Suprapubic skin (tissue), 4 donors: ENCODE measurements at regions not wholly inside any gene's neighbourhood (a gene's known extent, or its start where the extent isn't known, plus 50 kb on each side); places are given as distances from the start of the nearest gene placed in this dataset.

ENCODE experiments used
- DNase-seq, 2 donors: peaks; one replicate each; pipeline ENCODE4 v3.0.0-alpha.2; 2019; ENCODE audit warnings: low spot score in 2 of 2
- H3K27ac ChIP-seq: fragments of 200-600 bp; sonication (generic); one replicate; pipeline ENCODE4 v1.5.1; 2019
- H3K27me3 ChIP-seq: fragments of 200-600 bp; sonication (generic); one replicate; pipeline ENCODE4 v1.5.1; 2019
- H3K36me3 ChIP-seq: fragments of 200-600 bp; sonication (generic); one replicate; pipeline ENCODE4 v1.5.1; 2019
- H3K4me1 ChIP-seq: fragments of 200-600 bp; sonication (generic); one replicate; pipeline ENCODE4 v1.5.1; 2019
- H3K4me3 ChIP-seq: fragments of 200-600 bp; sonication (generic); one replicate; pipeline ENCODE4 v1.5.1; 2019; ENCODE audit warnings: mild to moderate bottlenecking
- H3K9me3 ChIP-seq: fragments of 200-600 bp; sonication (generic); one replicate; pipeline ENCODE4 v1.5.1; 2019
- CTCF ChIP-seq, 2 donors: fragments of 200-600 bp in 1 of 2; fragments of 450-650 bp in 1 of 2; sonication (generic) in 1 of 2; IDR thresholded peaks; one replicate each; pipeline ENCODE4 v1.5.1; 2016 to 2019; ENCODE audit warnings: antibody characterized with exemption in 2 of 2, mild to moderate bottlenecking in 1 of 2, moderate library complexity in 1 of 2
- EP300 ChIP-seq: sonication (generic); formaldehyde crosslinking; IDR thresholded peaks from one replicate; pipeline ENCODE4 v1.6.1; 2017; ENCODE audit warnings: antibody characterized with exemption
- POLR2A ChIP-seq, 2 donors: fragments of 450-650 bp; IDR thresholded peaks; one replicate each; pipeline ENCODE4 v1.6.1; 2017; ENCODE audit warnings: antibody characterized with exemption in 2 of 2, mild to moderate bottlenecking in 2 of 2, moderate library complexity in 2 of 2
- POLR2AphosphoS5 ChIP-seq, 3 donors: sonication (generic); formaldehyde crosslinking; IDR thresholded peaks; one replicate each; pipeline ENCODE4 v1.6.1; 2017; ENCODE audit warnings: antibody characterized with exemption in 3 of 3
- WGBS: methylation state at CpG from one replicate; pipeline ENCODE4 v1.1.5; 2018; 5-methylcytosine and 5-hydroxymethylcytosine counted together

DNA sequence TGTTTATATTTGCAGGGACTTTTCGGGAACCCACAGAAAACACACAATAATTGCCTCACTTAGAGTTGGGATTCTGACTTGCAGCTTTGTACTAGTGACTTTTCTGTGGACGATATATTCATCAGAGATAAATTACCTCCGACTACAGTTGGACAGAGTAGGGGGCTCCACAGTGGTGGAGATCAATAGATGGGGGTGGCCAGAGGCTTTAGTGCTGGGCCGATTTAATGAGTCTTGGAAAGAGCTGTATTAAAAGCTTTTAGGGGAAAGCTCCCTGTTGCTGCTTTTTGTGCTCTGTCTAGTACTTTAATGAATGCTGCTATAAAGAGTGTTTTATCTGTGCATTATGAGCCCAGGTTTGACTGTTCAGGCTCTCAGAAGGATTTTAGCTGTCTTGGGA, 359.2 kb upstream of the DPYD start:
- TF ChIP-seq EP300 (no peak), CTCF (IDR thresholded peaks at IDR 0.05) (no peak), POLR2AphosphoS5 (IDR thresholded peaks at IDR 0.05) (no peak), POLR2A (IDR thresholded peaks at IDR 0.05) (no peak)
- H3K36me3 ChIP-seq, result no peaks in the 10 kb centered on the region
- no peak overlapping the region for H3K27ac ChIP-seq
- 87% methylated on average over 4 of the region's 4 CpGs for WGBS
- no peak for DNase-seq
- H3K4me3 ChIP-seq, result no peak overlapping the region
- no peaks in the 10 kb centered on the region for H3K4me1 ChIP-seq
- no peaks in the 10 kb centered on the region for H3K9me3 ChIP-seq
- H3K27me3 ChIP-seq, result no peaks in the 10 kb centered on the region

DNA sequence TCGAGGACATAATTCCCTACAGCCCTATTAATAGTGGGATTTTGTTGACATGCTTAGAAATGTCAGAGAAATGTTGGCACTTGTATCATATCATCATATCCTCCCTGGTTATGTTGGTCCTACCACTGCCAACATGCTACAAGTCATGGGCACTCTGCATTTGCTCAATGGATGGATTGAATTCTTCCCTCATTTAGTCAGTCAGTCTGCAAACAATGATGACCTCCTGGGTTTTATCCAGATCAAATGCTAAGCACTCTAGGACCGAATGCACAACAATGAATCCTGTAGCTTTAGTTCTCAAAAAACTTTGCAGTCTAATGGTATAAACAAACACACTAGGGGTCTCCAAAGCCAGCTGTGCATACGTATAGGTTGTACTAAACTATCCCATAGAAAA, 357.2 kb upstream of the DPYD start:
- 82% methylated on average over 3 of the region's 3 CpGs for WGBS
- no peaks in the 10 kb centered on the region for H3K9me3 ChIP-seq
- TF ChIP-seq EP300, result no peak
- no peak for TF ChIP-seq POLR2A (IDR thresholded peaks at IDR 0.05)
- TF ChIP-seq POLR2AphosphoS5 (IDR thresholded peaks at IDR 0.05), result no peak
- TF ChIP-seq CTCF (IDR thresholded peaks at IDR 0.05), result no peak
- no peak for DNase-seq
- no peaks in the 10 kb centered on the region for H3K4me1 ChIP-seq
- no peaks in the 10 kb centered on the region for H3K36me3 ChIP-seq
- H3K27me3 ChIP-seq, result no peaks in the 10 kb centered on the region
- H3K27ac ChIP-seq, result no peak overlapping the region
- no peak overlapping the region for H3K4me3 ChIP-seq

DNA sequence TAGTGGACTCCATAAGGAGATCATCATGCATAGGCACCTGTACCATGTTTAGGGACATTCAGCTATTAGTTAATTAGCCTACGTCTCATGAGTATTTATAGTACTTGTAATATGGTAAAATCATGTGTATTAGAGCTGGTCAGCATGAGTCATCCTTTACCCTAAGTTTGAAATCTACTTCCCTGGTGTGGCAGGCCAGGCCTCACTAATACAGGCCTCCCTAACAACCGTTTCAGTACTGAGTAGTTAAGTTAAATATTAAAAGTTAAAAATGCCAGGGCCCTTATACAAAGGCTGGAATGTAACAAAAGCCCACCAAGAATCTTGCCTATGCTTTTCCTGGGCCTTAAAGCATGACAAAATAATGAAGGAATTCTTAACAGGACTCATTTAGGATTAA, 356.3 kb upstream of the DPYD start:
- no peaks in the 10 kb centered on the region for H3K36me3 ChIP-seq
- no peak for DNase-seq
- no peak overlapping the region for H3K27ac ChIP-seq
- H3K4me1 ChIP-seq, result no peaks in the 10 kb centered on the region
- no peak overlapping the region for H3K4me3 ChIP-seq
- H3K27me3 ChIP-seq, result no peaks in the 10 kb centered on the region
- H3K9me3 ChIP-seq, result no peaks in the 10 kb centered on the region
- no peak for TF ChIP-seq EP300
- no peak for TF ChIP-seq POLR2A (IDR thresholded peaks at IDR 0.05)
- TF ChIP-seq POLR2AphosphoS5 (IDR thresholded peaks at IDR 0.05), result no peak
- no peak for TF ChIP-seq CTCF (IDR thresholded peaks at IDR 0.05)
- WGBS, result 82% methylated on average over 2 of the region's 2 CpGs

DNA sequence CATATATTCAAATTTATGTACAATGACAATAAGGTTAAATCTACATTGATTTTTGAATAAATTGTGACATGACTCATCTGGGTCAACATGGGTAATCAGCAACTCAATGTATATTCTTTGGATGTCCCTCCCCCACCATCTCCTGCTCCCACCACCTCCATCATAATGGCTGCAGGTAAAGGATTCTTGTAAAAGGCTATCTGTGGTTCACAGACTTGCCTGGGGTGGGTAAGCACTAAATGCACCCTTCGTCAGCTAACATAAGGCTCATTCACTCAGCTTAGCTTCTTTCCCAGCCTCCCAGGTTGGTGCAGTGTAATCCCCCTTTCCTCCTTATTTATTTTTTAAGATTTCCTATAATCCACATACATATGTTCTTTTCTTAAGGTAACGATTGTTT, 355.7 kb upstream of the DPYD start:
- no peak for DNase-seq
- WGBS, result 92% methylated on average over 2 of the region's 2 CpGs

GRCh38 chr1:98268316-98268715, 347.5 kb upstream of the DPYD start:
- DNase-seq, result no peak

More for the DNA sequence above, 355.7 kb upstream of the DPYD start:
- H3K9me3 ChIP-seq, result no peaks in the 10 kb centered on the region
- H3K4me1 ChIP-seq, result no peaks in the 10 kb centered on the region
- no peaks in the 10 kb centered on the region for H3K27me3 ChIP-seq
- no peaks in the 10 kb centered on the region for H3K36me3 ChIP-seq
- no peak overlapping the region for H3K27ac ChIP-seq
- no peak for TF ChIP-seq EP300
- no peak for TF ChIP-seq POLR2AphosphoS5 (IDR thresholded peaks at IDR 0.05)
- no peak for TF ChIP-seq CTCF (IDR thresholded peaks at IDR 0.05)
- TF ChIP-seq POLR2A (IDR thresholded peaks at IDR 0.05), result no peak
- H3K4me3 ChIP-seq, result no peak overlapping the region

More at GRCh38 chr1:98268316-98268715, 347.5 kb upstream of the DPYD start:
- Histone ChIP-seq H3K27ac (no peak overlapping the region), H3K36me3 (no peaks in the 10 kb centered on the region), H3K9me3 (no peaks in the 10 kb centered on the region), H3K4me3 (no peak overlapping the region), H3K27me3 (no peaks in the 10 kb centered on the region), H3K4me1 (no peaks in the 10 kb centered on the region)
- TF ChIP-seq CTCF (IDR thresholded peaks at IDR 0.05) (no peak), POLR2AphosphoS5 (IDR thresholded peaks at IDR 0.05) (no peak), EP300 (no peak), POLR2A (IDR thresholded peaks at IDR 0.05) (no peak)
- WGBS, result 36% methylated on average over 3 of the region's 3 CpGs
